SK-N-SH (cell line): ENCODE measurements at regions not wholly inside any gene's neighbourhood (a gene's known extent, or its start where the extent isn't known, plus 50 kb on each side); places are given as distances from the start of the nearest gene placed in this dataset.

Source experiments
- CTCF ChIA-PET: fragments of 300-600, 350-600 bp; formaldehyde crosslinking; extraction: SDS; loops from one replicate; lab custom pipeline; 2021; lab: Yijun Ruan, JAX
- POLR2A ChIA-PET: fragments of 350-600 bp; sonication (Branson Sonifier 250); formaldehyde crosslinking; extraction: SDS; loops from one replicate; lab custom pipeline; 2020; ENCODE audit warnings: antibody characterized with exemption, inconsistent platforms; lab: Yijun Ruan, JAX
- DNase-seq: peaks from one replicate; pipeline ENCODE4 v3.0.0; 2012
- H2AFZ ChIP-seq: fragments of 200-600 bp; sonication (generic); 2 replicates; pipeline ENCODE4 v1.8.1; 2016; ENCODE audit warnings: antibody characterized with exemption, mild to moderate bottlenecking, low read depth
- H3F3A ChIP-seq: fragments of 200-600 bp; sonication (generic); replicated peaks from 2 replicates; pipeline ENCODE3; 2016; ENCODE audit warnings: antibody characterized with exemption, mild to moderate bottlenecking; ENCODE audit not compliant: insufficient read depth
- H3K27ac ChIP-seq, 2 experiments: fragments of 200-500 bp in 1 of 2; fragments of 200-600 bp in 1 of 2; sonication (Bioruptor generic) in 1 of 2; sonication (generic), shearing (Covaris generic) in 1 of 2; 2 replicates each; pipeline versions ENCODE4 v1.5.1 to v1.6.1; 2014 to 2016; ENCODE audit warnings: low read depth in 2 of 2, inconsistent platforms in 1 of 2, low read length in 1 of 2, mild to moderate bottlenecking in 1 of 2, mixed read lengths in 1 of 2
- H3K27me3 ChIP-seq: fragments of 200-600 bp; sonication (generic), shearing (Covaris generic); 2 replicates; pipeline ENCODE4 v1.6.1; 2016; ENCODE audit warnings: mixed run types; ENCODE audit not compliant: insufficient read depth
- H3K36me3 ChIP-seq, 2 experiments: fragments of 200-500 bp in 1 of 2; fragments of 200-600 bp in 1 of 2; sonication (Bioruptor generic) in 1 of 2; sonication (generic) in 1 of 2; replicated peaks in 1 of 2; 2 replicates each; pipeline versions ENCODE3 to v1.5.1; 2014 to 2016; ENCODE audit warnings: low read length in 1 of 2, mild to moderate bottlenecking in 1 of 2; ENCODE audit not compliant: insufficient read depth in 2 of 2, control insufficient read depth in 1 of 2
- H3K4me1 ChIP-seq, 2 experiments: fragments of 200-500 bp in 1 of 2; fragments of 200-600 bp in 1 of 2; sonication (Bioruptor generic) in 1 of 2; sonication (generic), shearing (Covaris generic) in 1 of 2; 2 replicates each; pipeline versions ENCODE4 v1.5.1 to v1.6.1; 2014 to 2016; ENCODE audit warnings: low read depth in 1 of 2, low read length in 1 of 2, mixed run types in 1 of 2; ENCODE audit not compliant: insufficient read depth in 2 of 2, control insufficient read depth in 1 of 2
- H3K4me2 ChIP-seq: fragments of 200-600 bp; sonication (generic), shearing (Covaris generic); 2 replicates; pipeline ENCODE4 v1.6.1; 2017; ENCODE audit warnings: mixed run types
- H3K4me3 ChIP-seq, 2 experiments: fragments of 200-500 bp in 1 of 2; fragments of 200-600 bp in 1 of 2; sonication (Bioruptor generic) in 1 of 2; sonication (generic), shearing (Covaris generic) in 1 of 2; 2 replicates each; pipeline versions ENCODE4 v1.5.1 to v1.8.1; 2014 to 2016; ENCODE audit warnings: low read depth in 2 of 2, inconsistent platforms in 1 of 2, low read length in 1 of 2, mild to moderate bottlenecking in 1 of 2, mixed read lengths in 1 of 2, moderate library complexity in 1 of 2
- H3K79me2 ChIP-seq: fragments of 200-600 bp; sonication (generic); 2 replicates; pipeline ENCODE4 v1.8.1; 2017; ENCODE audit warnings: mild to moderate bottlenecking; ENCODE audit not compliant: insufficient read depth
- H3K9ac ChIP-seq: fragments of 200-600 bp; sonication (generic); 2 replicates; pipeline ENCODE4 v1.6.1; 2017; ENCODE audit warnings: mixed run types
- H3K9me2 ChIP-seq: fragments of 200-600 bp; sonication (generic); 2 replicates; pipeline ENCODE4 v1.6.1; 2017; ENCODE audit warnings: mixed run types
- H3K9me3 ChIP-seq: fragments of 200-600 bp; sonication (generic); 2 replicates; pipeline ENCODE4 v1.6.1; 2017; ENCODE audit warnings: mixed run types, mild to moderate bottlenecking, moderate library complexity
- H4K20me1 ChIP-seq: fragments of 200-600 bp; sonication (generic); 2 replicates; pipeline ENCODE4 v1.6.1; 2017; ENCODE audit warnings: mild to moderate bottlenecking, mixed run types; ENCODE audit not compliant: insufficient read depth
- ELF1 ChIP-seq: IDR thresholded peaks from 2 replicates; pipeline ENCODE4 v1.4.0; 2012
- FOXM1 ChIP-seq: IDR thresholded peaks from 2 replicates; pipeline ENCODE4 v1.4.0; 2012; ENCODE audit warnings: low read depth, mild to moderate bottlenecking
- GABPA ChIP-seq: IDR thresholded peaks from 2 replicates; pipeline ENCODE4 v1.4.0; 2012; ENCODE audit warnings: low read depth, mild to moderate bottlenecking
- GATA2 ChIP-seq: sonication (generic); formaldehyde crosslinking; IDR thresholded peaks from 2 replicates; pipeline ENCODE4 v1.5.0; 2020; ENCODE audit warnings: mild to moderate bottlenecking, missing genetic modification reagents
- MXI1 ChIP-seq: IDR thresholded peaks from 2 replicates; pipeline ENCODE4 v1.6.1; 2012; ENCODE audit warnings: mild to moderate bottlenecking, low read depth, low read length, improper control_type of control experiment
- NFIC ChIP-seq: IDR thresholded peaks from 2 replicates; pipeline ENCODE4 v1.4.0; 2012; ENCODE audit warnings: borderline replicate concordance
- NRF1 ChIP-seq: IDR thresholded peaks from 2 replicates; pipeline ENCODE4 v1.6.1; 2012; ENCODE audit warnings: low read depth, mild to moderate bottlenecking, low read length
- POLR2AphosphoS5 ChIP-seq: IDR thresholded peaks from 2 replicates; pipeline ENCODE4 v1.6.1; 2012; ENCODE audit warnings: low read depth, low read length
- RXRA ChIP-seq: IDR thresholded peaks from 2 replicates; pipeline ENCODE4 v1.4.0; 2012; ENCODE audit warnings: low read depth, mild to moderate bottlenecking, borderline replicate concordance
- TAF1 ChIP-seq: IDR thresholded peaks from 2 replicates; pipeline ENCODE4 v1.6.1; 2012; ENCODE audit warnings: low read depth, mild to moderate bottlenecking, low read length, moderate library complexity, borderline replicate concordance
- YY1 ChIP-seq: IDR thresholded peaks from 2 replicates; pipeline ENCODE4 v1.4.0; 2012; ENCODE audit warnings: low read depth, mild to moderate bottlenecking
- WGBS: methylation state at CpG from one replicate; pipeline ENCODE4 v1.1.6; 2017; ENCODE audit warnings: low lambda C conversion rate; 5-methylcytosine and 5-hydroxymethylcytosine counted together
- TF ChIP-seq, protein P1 (sequence below): IDR thresholded peaks from 2 replicates; pipeline ENCODE4 v1.6.1; 2012; ENCODE audit warnings: mild to moderate bottlenecking, low read depth, low read length, moderate library complexity
- TF ChIP-seq, protein P2 (sequence below): fragments of 150-350 bp; IDR thresholded peaks from 2 replicates; pipeline ENCODE4 v1.6.1; 2016; ENCODE audit warnings: mild to moderate bottlenecking, low read depth, low read length
- TF ChIP-seq, protein P3 (sequence below): IDR thresholded peaks from 2 replicates; pipeline ENCODE4; 2012

DNA sequence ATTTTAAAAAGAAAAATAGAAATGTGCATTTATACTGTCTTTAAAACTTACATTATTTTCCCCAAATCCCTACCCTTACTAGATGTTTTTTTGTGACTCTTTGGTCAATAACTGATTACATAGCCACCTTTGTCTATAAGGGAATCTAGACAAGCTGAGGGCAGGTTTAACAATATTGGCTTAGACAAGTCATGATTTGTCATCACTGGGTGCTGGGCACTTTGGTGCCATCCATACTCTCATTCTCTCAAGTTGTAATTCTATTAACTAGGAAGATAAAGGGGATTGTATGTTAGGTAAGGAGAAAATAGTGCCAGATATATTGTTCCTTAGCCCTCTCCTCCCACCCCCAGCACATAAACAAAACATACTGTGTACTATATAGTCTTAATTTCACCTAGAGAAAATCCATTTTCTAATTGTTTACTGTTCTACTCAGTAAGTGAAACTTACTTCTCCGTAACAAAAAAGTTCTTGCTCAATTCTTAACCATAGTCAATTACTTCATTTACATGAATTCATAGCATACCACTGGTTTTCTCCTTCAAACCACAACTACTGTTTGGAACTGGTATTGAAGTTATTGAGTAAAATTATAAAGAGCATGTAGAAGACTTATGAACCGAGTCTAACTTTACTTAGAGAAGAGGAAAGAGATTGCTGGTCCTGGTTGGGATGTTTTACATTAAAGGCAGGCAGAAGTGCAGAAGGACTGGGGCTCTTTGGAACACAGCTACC is 877.1 kb downstream of the PDCD6IP start:
- TF ChIP-seq MXI1 (no peak), YY1 (no peak), POLR2AphosphoS5 (no peak), TAF1 (no peak), ELF1 (no peak), NFIC (no peak)
- TF ChIP-seq, protein P1, sequence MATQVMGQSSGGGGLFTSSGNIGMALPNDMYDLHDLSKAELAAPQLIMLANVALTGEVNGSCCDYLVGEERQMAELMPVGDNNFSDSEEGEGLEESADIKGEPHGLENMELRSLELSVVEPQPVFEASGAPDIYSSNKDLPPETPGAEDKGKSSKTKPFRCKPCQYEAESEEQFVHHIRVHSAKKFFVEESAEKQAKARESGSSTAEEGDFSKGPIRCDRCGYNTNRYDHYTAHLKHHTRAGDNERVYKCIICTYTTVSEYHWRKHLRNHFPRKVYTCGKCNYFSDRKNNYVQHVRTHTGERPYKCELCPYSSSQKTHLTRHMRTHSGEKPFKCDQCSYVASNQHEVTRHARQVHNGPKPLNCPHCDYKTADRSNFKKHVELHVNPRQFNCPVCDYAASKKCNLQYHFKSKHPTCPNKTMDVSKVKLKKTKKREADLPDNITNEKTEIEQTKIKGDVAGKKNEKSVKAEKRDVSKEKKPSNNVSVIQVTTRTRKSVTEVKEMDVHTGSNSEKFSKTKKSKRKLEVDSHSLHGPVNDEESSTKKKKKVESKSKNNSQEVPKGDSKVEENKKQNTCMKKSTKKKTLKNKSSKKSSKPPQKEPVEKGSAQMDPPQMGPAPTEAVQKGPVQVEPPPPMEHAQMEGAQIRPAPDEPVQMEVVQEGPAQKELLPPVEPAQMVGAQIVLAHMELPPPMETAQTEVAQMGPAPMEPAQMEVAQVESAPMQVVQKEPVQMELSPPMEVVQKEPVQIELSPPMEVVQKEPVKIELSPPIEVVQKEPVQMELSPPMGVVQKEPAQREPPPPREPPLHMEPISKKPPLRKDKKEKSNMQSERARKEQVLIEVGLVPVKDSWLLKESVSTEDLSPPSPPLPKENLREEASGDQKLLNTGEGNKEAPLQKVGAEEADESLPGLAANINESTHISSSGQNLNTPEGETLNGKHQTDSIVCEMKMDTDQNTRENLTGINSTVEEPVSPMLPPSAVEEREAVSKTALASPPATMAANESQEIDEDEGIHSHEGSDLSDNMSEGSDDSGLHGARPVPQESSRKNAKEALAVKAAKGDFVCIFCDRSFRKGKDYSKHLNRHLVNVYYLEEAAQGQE, result no peak
- Histone ChIP-seq H3K4me2 (no peak overlapping the region), H4K20me1 (no peaks in the 10 kb centered on the region), H2AFZ (no peak overlapping the region), H3K79me2 (no peaks in the 10 kb centered on the region), H3K36me3 (no peaks in the 10 kb centered on the region), H3K27me3 (no peaks in the 10 kb centered on the region), H3K4me3 (no peak overlapping the region), H3K9me3 (no peaks in the 10 kb centered on the region), H3F3A (no peaks in the 10 kb centered on the region), H3K4me1 (no peaks in the 10 kb centered on the region), H3K27ac (no peak overlapping the region), H3K9me2 (no peaks in the 10 kb centered on the region), H3K9ac (no peak overlapping the region)
- 32% methylated on average over 2 of the region's 2 CpGs for WGBS
- CTCF ChIA-PET, result no interaction called here
- POLR2A ChIA-PET, result no interaction called here
- DNase-seq, result no peak

DNA sequence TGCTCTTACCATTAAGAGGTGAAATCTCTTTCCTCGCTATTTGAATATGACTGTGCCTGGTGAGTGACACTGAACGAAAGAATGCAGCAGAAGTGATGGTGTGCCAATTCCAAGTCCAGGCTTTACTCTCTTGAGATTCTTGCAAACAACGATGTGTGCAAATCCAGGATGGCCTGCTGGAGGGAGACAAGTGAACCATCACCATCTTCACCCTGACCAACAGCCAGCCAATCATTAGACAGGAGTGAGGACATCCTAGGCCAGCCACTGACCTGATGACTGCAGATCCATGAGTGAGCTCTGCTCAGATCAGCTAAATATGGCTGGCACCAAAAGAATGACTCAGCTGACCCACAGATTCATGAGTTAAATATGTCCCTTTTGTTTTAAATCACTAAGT is 878.0 kb downstream of the PDCD6IP start:
- TF ChIP-seq, protein P2, sequence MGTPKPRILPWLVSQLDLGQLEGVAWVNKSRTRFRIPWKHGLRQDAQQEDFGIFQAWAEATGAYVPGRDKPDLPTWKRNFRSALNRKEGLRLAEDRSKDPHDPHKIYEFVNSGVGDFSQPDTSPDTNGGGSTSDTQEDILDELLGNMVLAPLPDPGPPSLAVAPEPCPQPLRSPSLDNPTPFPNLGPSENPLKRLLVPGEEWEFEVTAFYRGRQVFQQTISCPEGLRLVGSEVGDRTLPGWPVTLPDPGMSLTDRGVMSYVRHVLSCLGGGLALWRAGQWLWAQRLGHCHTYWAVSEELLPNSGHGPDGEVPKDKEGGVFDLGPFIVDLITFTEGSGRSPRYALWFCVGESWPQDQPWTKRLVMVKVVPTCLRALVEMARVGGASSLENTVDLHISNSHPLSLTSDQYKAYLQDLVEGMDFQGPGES, result no peak
- no peak for TF ChIP-seq GATA2 (CRISPR knock-in tag)
- TF ChIP-seq, protein P3, sequence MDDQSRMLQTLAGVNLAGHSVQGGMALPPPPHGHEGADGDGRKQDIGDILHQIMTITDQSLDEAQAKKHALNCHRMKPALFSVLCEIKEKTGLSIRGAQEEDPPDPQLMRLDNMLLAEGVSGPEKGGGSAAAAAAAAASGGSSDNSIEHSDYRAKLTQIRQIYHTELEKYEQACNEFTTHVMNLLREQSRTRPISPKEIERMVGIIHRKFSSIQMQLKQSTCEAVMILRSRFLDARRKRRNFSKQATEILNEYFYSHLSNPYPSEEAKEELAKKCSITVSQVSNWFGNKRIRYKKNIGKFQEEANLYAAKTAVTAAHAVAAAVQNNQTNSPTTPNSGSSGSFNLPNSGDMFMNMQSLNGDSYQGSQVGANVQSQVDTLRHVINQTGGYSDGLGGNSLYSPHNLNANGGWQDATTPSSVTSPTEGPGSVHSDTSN, result no peak
- no peak for TF ChIP-seq NRF1
- no peak for TF ChIP-seq TAF1
- TF ChIP-seq GABPA, result no peak
- no peak for TF ChIP-seq RXRA
- no peak for TF ChIP-seq NFIC
- TF ChIP-seq FOXM1, result no peak
- Histone ChIP-seq H3K9me2 (no peaks in the 10 kb centered on the region), H3K36me3 (no peaks in the 10 kb centered on the region), H4K20me1 (no peaks in the 10 kb centered on the region), H3F3A (no peaks in the 10 kb centered on the region), H3K79me2 (no peaks in the 10 kb centered on the region), H2AFZ (no peak overlapping the region), H3K9ac (no peak overlapping the region), H3K4me1 (no peaks in the 10 kb centered on the region), H3K9me3 (no peaks in the 10 kb centered on the region), H3K4me2 (no peak overlapping the region), H3K27ac (no peak overlapping the region), H3K4me3 (no peak overlapping the region), H3K27me3 (no peaks in the 10 kb centered on the region)
- POLR2A ChIA-PET, result no interaction called here
- no peak for DNase-seq
- CTCF ChIA-PET, result interaction anchor here (1.0 kb wide), 1 partner anchor 8 kb away, joined by 3 read pairs; no protein-coding TSS in a partner anchor
- 41% methylated on average over 3 of the region's 3 CpGs for whole genome bisulfite sequencing
